ENCODE measurements at regions not wholly inside any gene's neighbourhood (a gene's known extent, or its start where the extent isn't known, plus 50 kb on each side); places are given as distances from the start of the nearest gene placed in this dataset.

- no peak for DNase-seq (ENCODE audit: low spot score)
- no peak overlapping the region for H3K4me3 Mint-ChIP-seq
- TF ChIP-seq ZNF512 (CRISPR knock-in tag; IDR thresholded peaks at IDR 0.05; ENCODE audit: borderline replicate concordance) (no peak), NFYB (CRISPR knock-in tag; conservative IDR thresholded peaks at IDR 0.05; ENCODE audit: low read depth) (no peak), ZNF317 (CRISPR knock-in tag; IDR thresholded peaks at IDR 0.05; ENCODE audit: borderline replicate concordance, low read depth) (no peak), PREB (CRISPR knock-in tag; IDR thresholded peaks at IDR 0.05; ENCODE audit: borderline replicate concordance) (no peak), IRF2 (CRISPR knock-in tag; IDR thresholded peaks at IDR 0.05; ENCODE audit: borderline replicate concordance, low read depth) (no peak), SMAD4 (CRISPR knock-in tag; IDR thresholded peaks at IDR 0.05) (no peak), ZNF219 (CRISPR knock-in tag; IDR thresholded peaks at IDR 0.05; ENCODE audit: borderline replicate concordance) (no peak), NR1H2 (CRISPR knock-in tag; IDR thresholded peaks at IDR 0.05) (no peak), AFF4 (CRISPR knock-in tag; IDR thresholded peaks at IDR 0.05; ENCODE audit: borderline replicate concordance) (no peak), ELF4 (CRISPR knock-in tag; IDR thresholded peaks at IDR 0.05; ENCODE audit: low read depth) (no peak)
- TF ChIP-seq, protein P1, sequence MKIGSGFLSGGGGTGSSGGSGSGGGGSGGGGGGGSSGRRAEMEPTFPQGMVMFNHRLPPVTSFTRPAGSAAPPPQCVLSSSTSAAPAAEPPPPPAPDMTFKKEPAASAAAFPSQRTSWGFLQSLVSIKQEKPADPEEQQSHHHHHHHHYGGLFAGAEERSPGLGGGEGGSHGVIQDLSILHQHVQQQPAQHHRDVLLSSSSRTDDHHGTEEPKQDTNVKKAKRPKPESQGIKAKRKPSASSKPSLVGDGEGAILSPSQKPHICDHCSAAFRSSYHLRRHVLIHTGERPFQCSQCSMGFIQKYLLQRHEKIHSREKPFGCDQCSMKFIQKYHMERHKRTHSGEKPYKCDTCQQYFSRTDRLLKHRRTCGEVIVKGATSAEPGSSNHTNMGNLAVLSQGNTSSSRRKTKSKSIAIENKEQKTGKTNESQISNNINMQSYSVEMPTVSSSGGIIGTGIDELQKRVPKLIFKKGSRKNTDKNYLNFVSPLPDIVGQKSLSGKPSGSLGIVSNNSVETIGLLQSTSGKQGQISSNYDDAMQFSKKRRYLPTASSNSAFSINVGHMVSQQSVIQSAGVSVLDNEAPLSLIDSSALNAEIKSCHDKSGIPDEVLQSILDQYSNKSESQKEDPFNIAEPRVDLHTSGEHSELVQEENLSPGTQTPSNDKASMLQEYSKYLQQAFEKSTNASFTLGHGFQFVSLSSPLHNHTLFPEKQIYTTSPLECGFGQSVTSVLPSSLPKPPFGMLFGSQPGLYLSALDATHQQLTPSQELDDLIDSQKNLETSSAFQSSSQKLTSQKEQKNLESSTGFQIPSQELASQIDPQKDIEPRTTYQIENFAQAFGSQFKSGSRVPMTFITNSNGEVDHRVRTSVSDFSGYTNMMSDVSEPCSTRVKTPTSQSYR (CRISPR knock-in tag; IDR thresholded peaks at IDR 0.05) = no peak
- TF ChIP-seq, protein P2, sequence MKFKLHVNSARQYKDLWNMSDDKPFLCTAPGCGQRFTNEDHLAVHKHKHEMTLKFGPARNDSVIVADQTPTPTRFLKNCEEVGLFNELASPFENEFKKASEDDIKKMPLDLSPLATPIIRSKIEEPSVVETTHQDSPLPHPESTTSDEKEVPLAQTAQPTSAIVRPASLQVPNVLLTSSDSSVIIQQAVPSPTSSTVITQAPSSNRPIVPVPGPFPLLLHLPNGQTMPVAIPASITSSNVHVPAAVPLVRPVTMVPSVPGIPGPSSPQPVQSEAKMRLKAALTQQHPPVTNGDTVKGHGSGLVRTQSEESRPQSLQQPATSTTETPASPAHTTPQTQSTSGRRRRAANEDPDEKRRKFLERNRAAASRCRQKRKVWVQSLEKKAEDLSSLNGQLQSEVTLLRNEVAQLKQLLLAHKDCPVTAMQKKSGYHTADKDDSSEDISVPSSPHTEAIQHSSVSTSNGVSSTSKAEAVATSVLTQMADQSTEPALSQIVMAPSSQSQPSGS (CRISPR knock-in tag; IDR thresholded peaks at IDR 0.05; ENCODE audit: borderline replicate concordance, low read depth) = no peak
- TF ChIP-seq, protein P3, sequence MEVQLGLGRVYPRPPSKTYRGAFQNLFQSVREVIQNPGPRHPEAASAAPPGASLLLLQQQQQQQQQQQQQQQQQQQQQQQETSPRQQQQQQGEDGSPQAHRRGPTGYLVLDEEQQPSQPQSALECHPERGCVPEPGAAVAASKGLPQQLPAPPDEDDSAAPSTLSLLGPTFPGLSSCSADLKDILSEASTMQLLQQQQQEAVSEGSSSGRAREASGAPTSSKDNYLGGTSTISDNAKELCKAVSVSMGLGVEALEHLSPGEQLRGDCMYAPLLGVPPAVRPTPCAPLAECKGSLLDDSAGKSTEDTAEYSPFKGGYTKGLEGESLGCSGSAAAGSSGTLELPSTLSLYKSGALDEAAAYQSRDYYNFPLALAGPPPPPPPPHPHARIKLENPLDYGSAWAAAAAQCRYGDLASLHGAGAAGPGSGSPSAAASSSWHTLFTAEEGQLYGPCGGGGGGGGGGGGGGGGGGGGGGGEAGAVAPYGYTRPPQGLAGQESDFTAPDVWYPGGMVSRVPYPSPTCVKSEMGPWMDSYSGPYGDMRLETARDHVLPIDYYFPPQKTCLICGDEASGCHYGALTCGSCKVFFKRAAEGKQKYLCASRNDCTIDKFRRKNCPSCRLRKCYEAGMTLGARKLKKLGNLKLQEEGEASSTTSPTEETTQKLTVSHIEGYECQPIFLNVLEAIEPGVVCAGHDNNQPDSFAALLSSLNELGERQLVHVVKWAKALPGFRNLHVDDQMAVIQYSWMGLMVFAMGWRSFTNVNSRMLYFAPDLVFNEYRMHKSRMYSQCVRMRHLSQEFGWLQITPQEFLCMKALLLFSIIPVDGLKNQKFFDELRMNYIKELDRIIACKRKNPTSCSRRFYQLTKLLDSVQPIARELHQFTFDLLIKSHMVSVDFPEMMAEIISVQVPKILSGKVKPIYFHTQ (CRISPR knock-in tag; IDR thresholded peaks at IDR 0.05) = no peak
- ChIA-PET POLR2A (no interaction called here), CTCF (no interaction called here)
- no peak overlapping the region for H3K27ac Mint-ChIP-seq
- H3K4me1 Mint-ChIP-seq = peaks cover 9% of the 10 kb centered on the region
- no peaks in the 10 kb centered on the region; the same call in 1 of the 2 replicates for H3K27me3 Mint-ChIP-seq (ENCODE audit: low read depth)
- peaks cover 63% of the 10 kb centered on the region for H3K9me3 Mint-ChIP-seq
- ATAC-seq = peak; percentile 36; the same call in 1 of the 2 replicates
- peaks cover 65% of the 10 kb centered on the region for H3K36me3 Mint-ChIP-seq
Measured at GRCh38 chr4:10736895-10737294, 52.3 kb upstream of the CLNK start.
